HL-60 (cell line): ENCODE measurements at regions not wholly inside any gene's neighbourhood (a gene's known extent, or its start where the extent isn't known, plus 50 kb on each side); places are given as distances from the start of the nearest gene placed in this dataset.

Experiments used
- POLR2AphosphoS5 ChIP-seq: IDR thresholded peaks from 2 replicates; pipeline ENCODE4 v1.6.1; 2012; ENCODE audit warnings: low read depth
- SPI1 ChIP-seq: IDR thresholded peaks from 2 replicates; pipeline ENCODE4 v1.6.1; 2012; ENCODE audit warnings: low read depth, mild to moderate bottlenecking, borderline replicate concordance
- TF ChIP-seq, protein P1 (sequence below): IDR thresholded peaks from one replicate; pipeline ENCODE4 v1.5.1; 2011; ENCODE audit warnings: low read length, control low read depth, inconsistent platforms; ENCODE audit not compliant: insufficient read depth
- TF ChIP-seq, protein P2 (sequence below): IDR thresholded peaks from 2 replicates; pipeline ENCODE4 v1.6.1; 2012; ENCODE audit warnings: low read depth; ENCODE audit not compliant: insufficient replicate concordance

GRCh38 chr1:30575066-30575465, 148.3 kb downstream of the MATN1 start:
- TF ChIP-seq, protein P1, sequence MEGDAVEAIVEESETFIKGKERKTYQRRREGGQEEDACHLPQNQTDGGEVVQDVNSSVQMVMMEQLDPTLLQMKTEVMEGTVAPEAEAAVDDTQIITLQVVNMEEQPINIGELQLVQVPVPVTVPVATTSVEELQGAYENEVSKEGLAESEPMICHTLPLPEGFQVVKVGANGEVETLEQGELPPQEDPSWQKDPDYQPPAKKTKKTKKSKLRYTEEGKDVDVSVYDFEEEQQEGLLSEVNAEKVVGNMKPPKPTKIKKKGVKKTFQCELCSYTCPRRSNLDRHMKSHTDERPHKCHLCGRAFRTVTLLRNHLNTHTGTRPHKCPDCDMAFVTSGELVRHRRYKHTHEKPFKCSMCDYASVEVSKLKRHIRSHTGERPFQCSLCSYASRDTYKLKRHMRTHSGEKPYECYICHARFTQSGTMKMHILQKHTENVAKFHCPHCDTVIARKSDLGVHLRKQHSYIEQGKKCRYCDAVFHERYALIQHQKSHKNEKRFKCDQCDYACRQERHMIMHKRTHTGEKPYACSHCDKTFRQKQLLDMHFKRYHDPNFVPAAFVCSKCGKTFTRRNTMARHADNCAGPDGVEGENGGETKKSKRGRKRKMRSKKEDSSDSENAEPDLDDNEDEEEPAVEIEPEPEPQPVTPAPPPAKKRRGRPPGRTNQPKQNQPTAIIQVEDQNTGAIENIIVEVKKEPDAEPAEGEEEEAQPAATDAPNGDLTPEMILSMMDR = no peak
- TF ChIP-seq SPI1 (no peak), POLR2AphosphoS5 (no peak)
- TF ChIP-seq, protein P2, sequence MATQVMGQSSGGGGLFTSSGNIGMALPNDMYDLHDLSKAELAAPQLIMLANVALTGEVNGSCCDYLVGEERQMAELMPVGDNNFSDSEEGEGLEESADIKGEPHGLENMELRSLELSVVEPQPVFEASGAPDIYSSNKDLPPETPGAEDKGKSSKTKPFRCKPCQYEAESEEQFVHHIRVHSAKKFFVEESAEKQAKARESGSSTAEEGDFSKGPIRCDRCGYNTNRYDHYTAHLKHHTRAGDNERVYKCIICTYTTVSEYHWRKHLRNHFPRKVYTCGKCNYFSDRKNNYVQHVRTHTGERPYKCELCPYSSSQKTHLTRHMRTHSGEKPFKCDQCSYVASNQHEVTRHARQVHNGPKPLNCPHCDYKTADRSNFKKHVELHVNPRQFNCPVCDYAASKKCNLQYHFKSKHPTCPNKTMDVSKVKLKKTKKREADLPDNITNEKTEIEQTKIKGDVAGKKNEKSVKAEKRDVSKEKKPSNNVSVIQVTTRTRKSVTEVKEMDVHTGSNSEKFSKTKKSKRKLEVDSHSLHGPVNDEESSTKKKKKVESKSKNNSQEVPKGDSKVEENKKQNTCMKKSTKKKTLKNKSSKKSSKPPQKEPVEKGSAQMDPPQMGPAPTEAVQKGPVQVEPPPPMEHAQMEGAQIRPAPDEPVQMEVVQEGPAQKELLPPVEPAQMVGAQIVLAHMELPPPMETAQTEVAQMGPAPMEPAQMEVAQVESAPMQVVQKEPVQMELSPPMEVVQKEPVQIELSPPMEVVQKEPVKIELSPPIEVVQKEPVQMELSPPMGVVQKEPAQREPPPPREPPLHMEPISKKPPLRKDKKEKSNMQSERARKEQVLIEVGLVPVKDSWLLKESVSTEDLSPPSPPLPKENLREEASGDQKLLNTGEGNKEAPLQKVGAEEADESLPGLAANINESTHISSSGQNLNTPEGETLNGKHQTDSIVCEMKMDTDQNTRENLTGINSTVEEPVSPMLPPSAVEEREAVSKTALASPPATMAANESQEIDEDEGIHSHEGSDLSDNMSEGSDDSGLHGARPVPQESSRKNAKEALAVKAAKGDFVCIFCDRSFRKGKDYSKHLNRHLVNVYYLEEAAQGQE = no peak
